HL-60 (cell line): ENCODE measurements at regions not wholly inside any gene's neighbourhood (a gene's known extent, or its start where the extent isn't known, plus 50 kb on each side); places are given as distances from the start of the nearest gene placed in this dataset.

ENCODE experiments used
- CTCF ChIP-seq: IDR thresholded peaks from one replicate; pipeline ENCODE4 v1.5.1; 2011; ENCODE audit warnings: low read length, control low read depth, inconsistent platforms; ENCODE audit not compliant: insufficient read depth
- POLR2AphosphoS5 ChIP-seq: IDR thresholded peaks from 2 replicates; pipeline ENCODE4 v1.6.1; 2012; ENCODE audit warnings: low read depth
- REST ChIP-seq: IDR thresholded peaks from 2 replicates; pipeline ENCODE4 v1.6.1; 2012; ENCODE audit warnings: low read depth; ENCODE audit not compliant: insufficient replicate concordance
- SPI1 ChIP-seq: IDR thresholded peaks from 2 replicates; pipeline ENCODE4 v1.6.1; 2012; ENCODE audit warnings: low read depth, mild to moderate bottlenecking, borderline replicate concordance

GRCh38 chr2:187989925-187990623, 301.6 kb upstream of the GULP1 start:
- TF ChIP-seq CTCF (no peak), POLR2AphosphoS5 (no peak), SPI1 (no peak), REST (no peak)
